Erythroblast (primary cell): ENCODE measurements at regions not wholly inside any gene's neighbourhood (a gene's known extent, or its start where the extent isn't known, plus 50 kb on each side); places are given as distances from the start of the nearest gene placed in this dataset.
"Not testable (repeated sequence)": the region's sequence is repeated elsewhere in the genome, so short reads cannot be mapped to it uniquely, and the experiment has no call there.

Source experiments
- DNase-seq, 2 experiments: peaks; one replicate each; lab custom pipeline; 2025; lab: John Stamatoyannopoulos, UW
- GATA1 ChIP-seq: IDR thresholded peaks from 2 replicates; pipeline ENCODE4 v1.6.1; 2011; ENCODE audit warnings: low read depth, mild to moderate bottlenecking, control low read depth, low read length, moderate library complexity
- POLR2A ChIP-seq: IDR thresholded peaks from 2 replicates; pipeline ENCODE4 v1.6.1; 2011; ENCODE audit warnings: mild to moderate bottlenecking, low read length

- TF ChIP-seq POLR2A: no peak
- no peak for TF ChIP-seq GATA1
- DNase-seq: no peak
Measured at GRCh38 chr17:30580916-30581315, 103.7 kb downstream of the GOSR1 start.

GRCh38 chr17:30579610-30580315 is 102.6 kb downstream of the GOSR1 start:
- DNase-seq: no peak
- TF ChIP-seq GATA1: no peak

GRCh38 chr17:30578015-30578717 is 101.0 kb downstream of the GOSR1 start:
- DNase-seq: not testable (repeated sequence)
